Ovary (tissue), 3 donors: ENCODE measurements at regions not wholly inside any gene's neighbourhood (a gene's known extent, or its start where the extent isn't known, plus 50 kb on each side); places are given as distances from the start of the nearest gene placed in this dataset.

Source experiments
- POLR2A ChIP-seq: fragments of 450-650 bp; IDR thresholded peaks from one replicate; pipeline ENCODE4 v1.6.1; 2017; ENCODE audit warnings: antibody characterized with exemption, mild to moderate bottlenecking, moderate library complexity
- TF ChIP-seq, protein P1 (sequence below), 3 donors: fragments of 450-650 bp in 2 of 3; fragments of 200-600 bp in 1 of 3; IDR thresholded peaks; one replicate each; pipeline versions ENCODE4 v1.5.1 to v1.8.0; 2016 to 2022; ENCODE audit warnings: antibody characterized with exemption in 3 of 3, mild to moderate bottlenecking in 1 of 3
- donor health status: DM: no; HTN: no; CAD: no.

DNA sequence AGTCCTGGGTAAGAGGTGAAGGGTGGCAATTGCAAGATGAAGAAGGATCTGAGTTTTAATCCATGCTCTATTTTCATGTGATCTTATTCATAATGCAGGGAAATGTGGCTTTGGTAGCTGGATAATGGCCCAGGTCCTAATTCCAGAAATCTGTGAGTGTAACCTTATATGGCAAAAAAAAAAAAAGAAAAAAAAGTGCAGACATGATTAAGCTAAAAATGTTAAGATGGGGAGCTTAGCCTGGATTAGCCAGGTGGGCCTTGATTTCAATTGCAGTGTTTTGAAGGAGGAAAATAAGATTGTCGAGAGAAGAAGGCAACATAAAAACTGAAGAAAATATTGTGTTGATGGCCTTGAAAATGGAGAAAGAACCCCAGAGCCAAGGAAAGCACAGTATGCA lies 867.7 kb upstream of the HS3ST1 start:
- TF ChIP-seq, protein P1, sequence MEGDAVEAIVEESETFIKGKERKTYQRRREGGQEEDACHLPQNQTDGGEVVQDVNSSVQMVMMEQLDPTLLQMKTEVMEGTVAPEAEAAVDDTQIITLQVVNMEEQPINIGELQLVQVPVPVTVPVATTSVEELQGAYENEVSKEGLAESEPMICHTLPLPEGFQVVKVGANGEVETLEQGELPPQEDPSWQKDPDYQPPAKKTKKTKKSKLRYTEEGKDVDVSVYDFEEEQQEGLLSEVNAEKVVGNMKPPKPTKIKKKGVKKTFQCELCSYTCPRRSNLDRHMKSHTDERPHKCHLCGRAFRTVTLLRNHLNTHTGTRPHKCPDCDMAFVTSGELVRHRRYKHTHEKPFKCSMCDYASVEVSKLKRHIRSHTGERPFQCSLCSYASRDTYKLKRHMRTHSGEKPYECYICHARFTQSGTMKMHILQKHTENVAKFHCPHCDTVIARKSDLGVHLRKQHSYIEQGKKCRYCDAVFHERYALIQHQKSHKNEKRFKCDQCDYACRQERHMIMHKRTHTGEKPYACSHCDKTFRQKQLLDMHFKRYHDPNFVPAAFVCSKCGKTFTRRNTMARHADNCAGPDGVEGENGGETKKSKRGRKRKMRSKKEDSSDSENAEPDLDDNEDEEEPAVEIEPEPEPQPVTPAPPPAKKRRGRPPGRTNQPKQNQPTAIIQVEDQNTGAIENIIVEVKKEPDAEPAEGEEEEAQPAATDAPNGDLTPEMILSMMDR (IDR thresholded peaks at IDR 0.05) = no peak
- no peak for TF ChIP-seq POLR2A
